Karpas-422 (cell line): ENCODE measurements at regions not wholly inside any gene's neighbourhood (a gene's known extent, or its start where the extent isn't known, plus 50 kb on each side); places are given as distances from the start of the nearest gene placed in this dataset.
"Not testable (repeated sequence)": the region's sequence is repeated elsewhere in the genome, so short reads cannot be mapped to it uniquely, and the experiment has no call there.

Experiments used
- DNase-seq: peaks from one replicate; pipeline ENCODE4 v3.0.0-alpha.2; 2015
- H2AFZ ChIP-seq: fragments of 200-600 bp; sonication (generic); 2 replicates; pipeline ENCODE4 v1.6.1; 2014; ENCODE audit warnings: antibody characterized with exemption, low read length, mixed read lengths
- H3K27ac ChIP-seq: fragments of 200-600 bp; sonication (generic); 2 replicates; pipeline ENCODE4 v1.5.1; 2014; ENCODE audit warnings: mild to moderate bottlenecking, low read length, moderate library complexity
- H3K27me3 ChIP-seq: fragments of 200-600 bp; sonication (generic); 2 replicates; pipeline ENCODE4 v1.6.1; 2014; ENCODE audit warnings: low read length, mixed read lengths
- H3K36me3 ChIP-seq: fragments of 200-600 bp; sonication (generic); 2 replicates; pipeline ENCODE4 v1.6.1; 2014; ENCODE audit warnings: low read length, mixed read lengths; ENCODE audit not compliant: insufficient read depth
- H3K4me1 ChIP-seq: fragments of 200-600 bp; sonication (generic); 2 replicates; pipeline ENCODE4 v1.6.1; 2014; ENCODE audit warnings: mild to moderate bottlenecking, low read length, mixed read lengths
- H3K4me2 ChIP-seq: fragments of 200-600 bp; sonication (generic); 2 replicates; pipeline ENCODE4 v1.6.1; 2014; ENCODE audit warnings: low read length, low read depth, mild to moderate bottlenecking; ENCODE audit not compliant: poor library complexity, severe bottlenecking
- H3K4me3 ChIP-seq: fragments of 200-600 bp; sonication (generic); 2 replicates; pipeline ENCODE4 v1.5.1; 2014; ENCODE audit warnings: mild to moderate bottlenecking, antibody characterized with exemption, low read length, mixed read lengths
- H3K79me2 ChIP-seq: fragments of 200-600 bp; sonication (generic); 2 replicates; pipeline ENCODE4 v1.6.1; 2014; ENCODE audit warnings: mild to moderate bottlenecking, low read length, mixed read lengths
- H3K9ac ChIP-seq: fragments of 200-600 bp; sonication (generic); 2 replicates; pipeline ENCODE4 v1.6.0; 2014; ENCODE audit warnings: low read length
- H3K9me2 ChIP-seq: fragments of 200-600 bp; sonication (generic), shearing (Covaris generic); replicated peaks from 2 replicates; pipeline ENCODE4 v1.6.0; 2014; ENCODE audit warnings: mild to moderate bottlenecking, low read length, moderate library complexity; ENCODE audit not compliant: insufficient read depth
- H3K9me3 ChIP-seq: fragments of 300-700, 200-600 bp; sonication (generic); 2 replicates; pipeline ENCODE4 v1.6.1; 2014; ENCODE audit warnings: low read length, mixed read lengths
- H4K20me1 ChIP-seq: fragments of 200-600 bp; sonication (generic); 2 replicates; pipeline ENCODE4 v1.6.1; 2014; ENCODE audit warnings: mild to moderate bottlenecking, antibody characterized with exemption, low read length, low read depth; ENCODE audit not compliant: insufficient read depth

GRCh38 chr2:163046615-163047014 is 208.0 kb upstream of the KCNH7 start:
- no peak overlapping the region for H3K4me3 ChIP-seq
- H3K9me2 ChIP-seq = no peaks in the 10 kb centered on the region
- H3K27ac ChIP-seq = no peak overlapping the region
- no peaks in the 10 kb centered on the region for H3K36me3 ChIP-seq
- no peaks in the 10 kb centered on the region for H3K79me2 ChIP-seq
- no peak for DNase-seq
- no peak overlapping the region for H3K4me2 ChIP-seq
- no peaks in the 10 kb centered on the region for H3K4me1 ChIP-seq
- H2AFZ ChIP-seq = no peak overlapping the region
- no peaks in the 10 kb centered on the region for H3K27me3 ChIP-seq
- H3K9ac ChIP-seq = no peak overlapping the region
- H4K20me1 ChIP-seq = no peaks in the 10 kb centered on the region
- peaks cover 18% of the 10 kb centered on the region; the same call in 1 of the 2 replicates for H3K9me3 ChIP-seq

- Histone ChIP-seq H3K4me1 (no peaks in the 10 kb centered on the region), H2AFZ (no peak overlapping the region)
- DNase-seq = no peak
Observed at GRCh38 chr2:163045830-163046229, 207.3 kb upstream of the KCNH7 start.

GRCh38 chr2:163044114-163044513 is 205.5 kb upstream of the KCNH7 start:
- H3K9me2 ChIP-seq = no peaks in the 10 kb centered on the region
- no peak overlapping the region for H3K4me3 ChIP-seq
- peaks cover 12% of the 10 kb centered on the region; the same call in 1 of the 2 replicates for H3K9me3 ChIP-seq
- H3K4me1 ChIP-seq = no peaks in the 10 kb centered on the region
- no peaks in the 10 kb centered on the region for H3K27me3 ChIP-seq
- no peaks in the 10 kb centered on the region for H3K36me3 ChIP-seq
- H2AFZ ChIP-seq = no peak overlapping the region
- DNase-seq = no peak
- H3K9ac ChIP-seq = no peak overlapping the region
- no peaks in the 10 kb centered on the region for H3K79me2 ChIP-seq
- no peak overlapping the region for H3K4me2 ChIP-seq
- H3K27ac ChIP-seq = no peak overlapping the region
- H4K20me1 ChIP-seq = no peaks in the 10 kb centered on the region

More at GRCh38 chr2:163045830-163046229, 207.3 kb upstream of the KCNH7 start:
- Histone ChIP-seq H3K4me2 (no peak overlapping the region), H3K9ac (no peak overlapping the region), H4K20me1 (no peaks in the 10 kb centered on the region), H3K79me2 (no peaks in the 10 kb centered on the region), H3K4me3 (no peak overlapping the region), H3K9me3 (peaks cover 18% of the 10 kb centered on the region; the same call in 1 of the 2 replicates), H3K27me3 (no peaks in the 10 kb centered on the region), H3K36me3 (no peaks in the 10 kb centered on the region), H3K27ac (no peak overlapping the region), H3K9me2 (no peaks in the 10 kb centered on the region)

- Histone ChIP-seq H3K79me2 (no peaks in the 10 kb centered on the region), H4K20me1 (no peaks in the 10 kb centered on the region), H3K4me1 (no peaks in the 10 kb centered on the region), H3K9ac (no peak overlapping the region), H3K27ac (no peak overlapping the region), H2AFZ (no peak overlapping the region), H3K4me2 (no peak overlapping the region), H3K27me3 (no peaks in the 10 kb centered on the region), H3K4me3 (no peak overlapping the region), H3K36me3 (no peaks in the 10 kb centered on the region), H3K9me2 (no peaks in the 10 kb centered on the region), H3K9me3 (peaks cover 11% of the 10 kb centered on the region)
- DNase-seq = no peak
Observed at GRCh38 chr2:163043201-163043600, 204.6 kb upstream of the KCNH7 start.

GRCh38 chr2:163039266-163039665 is 200.7 kb upstream of the KCNH7 start:
- no peak overlapping the region for H3K4me2 ChIP-seq
- no peaks in the 10 kb centered on the region for H3K9me2 ChIP-seq
- no peaks in the 10 kb centered on the region for H4K20me1 ChIP-seq
- H3K4me1 ChIP-seq = no peaks in the 10 kb centered on the region
- H2AFZ ChIP-seq = no peak overlapping the region
- H3K9ac ChIP-seq = no peak overlapping the region
- no peak overlapping the region for H3K27ac ChIP-seq
- H3K4me3 ChIP-seq = no peak overlapping the region
- peaks cover 14% of the 10 kb centered on the region for H3K9me3 ChIP-seq
- no peak for DNase-seq
- H3K36me3 ChIP-seq = no peaks in the 10 kb centered on the region
- no peaks in the 10 kb centered on the region for H3K27me3 ChIP-seq
- no peaks in the 10 kb centered on the region for H3K79me2 ChIP-seq

GRCh38 chr2:163028807-163029206 is 190.2 kb upstream of the KCNH7 start:
- Histone ChIP-seq H3K9me3 (peaks cover 5% of the 10 kb centered on the region; the same call in 1 of the 2 replicates), H3K27me3 (no peaks in the 10 kb centered on the region), H3K4me2 (no peak overlapping the region), H4K20me1 (no peaks in the 10 kb centered on the region), H3K79me2 (no peaks in the 10 kb centered on the region), H3K9me2 (no peaks in the 10 kb centered on the region), H3K36me3 (no peaks in the 10 kb centered on the region), H3K27ac (no peak overlapping the region), H2AFZ (no peak overlapping the region), H3K4me1 (no peaks in the 10 kb centered on the region), H3K9ac (no peak overlapping the region), H3K4me3 (no peak overlapping the region)
- no peak for DNase-seq

GRCh38 chr2:163026136-163026775 is 187.7 kb upstream of the KCNH7 start:
- not testable (repeated sequence) for H3K27me3 ChIP-seq, H2AFZ ChIP-seq, H3K4me1 ChIP-seq, H4K20me1 ChIP-seq, DNase-seq, H3K79me2 ChIP-seq, H3K9me2 ChIP-seq, H3K36me3 ChIP-seq, H3K4me3 ChIP-seq, H3K9ac ChIP-seq, H3K9me3 ChIP-seq, H3K4me2 ChIP-seq, H3K27ac ChIP-seq

- not testable (repeated sequence) for H3K9me3 ChIP-seq, H3K36me3 ChIP-seq, H3K79me2 ChIP-seq, H3K4me1 ChIP-seq, H3K4me2 ChIP-seq, H2AFZ ChIP-seq, H3K9me2 ChIP-seq, DNase-seq, H3K27ac ChIP-seq, H3K9ac ChIP-seq, H3K4me3 ChIP-seq, H3K27me3 ChIP-seq, H4K20me1 ChIP-seq
Observed at GRCh38 chr2:163016882-163017281, 178.3 kb upstream of the KCNH7 start.
